Upper lobe of right lung (tissue), 1 donor: ENCODE measurements at regions not wholly inside any gene's neighbourhood (a gene's known extent, or its start where the extent isn't known, plus 50 kb on each side); places are given as distances from the start of the nearest gene placed in this dataset.

Experiments
- ATAC-seq: fragments of 200-7000 bp; cut with Tn5 transposase; one replicate; pipeline ENCODE4 v1.9.1; 2020; ENCODE audit warnings: mild to moderate bottlenecking, moderate library complexity
- DNase-seq: peaks from one replicate; pipeline ENCODE4 v3.0.0-alpha.2; 2020
- H3K27ac ChIP-seq: fragments of 200-600 bp; one replicate; pipeline ENCODE4 v1.8.0; 2022
- H3K27me3 ChIP-seq: fragments of 200-600 bp; one replicate; pipeline ENCODE4 v1.8.0; 2022; ENCODE audit warnings: mild to moderate bottlenecking
- H3K36me3 ChIP-seq: fragments of 200-600 bp; one replicate; pipeline ENCODE4 v1.8.0; 2022
- H3K4me1 ChIP-seq: fragments of 200-600 bp; one replicate; pipeline ENCODE4 v1.8.0; 2022
- H3K4me3 ChIP-seq: fragments of 200-600 bp; one replicate; pipeline ENCODE4 v1.8.0; 2022; ENCODE audit warnings: mild to moderate bottlenecking
- H3K9me3 ChIP-seq: fragments of 200-600 bp; one replicate; pipeline ENCODE4 v1.8.0; 2022
- CTCF ChIP-seq: fragments of 200-600 bp; IDR thresholded peaks from one replicate; pipeline ENCODE4 v1.8.0; 2022; ENCODE audit warnings: antibody characterized with exemption
- intact Hi-C: fragments of 100-400 bp; cut with DNase I; formaldehyde crosslinking; loops from one replicate; pipeline ENCODE4 v1.11.0; 2022
- donor health status: DM: no; HTN: yes; CAD: no; lungs with severe emphysema.

GRCh38 chr3:157816896-157817295 lies 289.3 kb downstream of the SHOX2 start:
- H3K4me1 ChIP-seq: no peaks in the 10 kb centered on the region
- H3K27ac ChIP-seq: no peak overlapping the region
- intact Hi-C loops: no loop called here
- no peaks in the 10 kb centered on the region for H3K9me3 ChIP-seq
- ATAC-seq (no peak), DNase-seq (no peak)
- H3K4me3 ChIP-seq: no peak overlapping the region
- TF ChIP-seq CTCF: no peak
- no peaks in the 10 kb centered on the region for H3K36me3 ChIP-seq
- no peaks in the 10 kb centered on the region for H3K27me3 ChIP-seq

- no peak for TF ChIP-seq CTCF
- no peaks in the 10 kb centered on the region for H3K36me3 ChIP-seq
- no peaks in the 10 kb centered on the region for H3K27me3 ChIP-seq
- no peaks in the 10 kb centered on the region for H3K9me3 ChIP-seq
- no peak overlapping the region for H3K4me3 ChIP-seq
- DNase-seq: no peak
- intact Hi-C loops: no loop called here
- H3K4me1 ChIP-seq: no peaks in the 10 kb centered on the region
- H3K27ac ChIP-seq: no peak overlapping the region
- no peak for ATAC-seq
Observed at GRCh38 chr3:157816296-157816695, 289.9 kb downstream of the SHOX2 start.

- DNase-seq: no peak
Observed at GRCh38 chr3:157815739-157816138, 290.5 kb downstream of the SHOX2 start.

GRCh38 chr3:157810924-157811718 lies 295.1 kb downstream of the SHOX2 start:
- intact Hi-C loops: no loop called here
- Histone ChIP-seq H3K27ac (no peak overlapping the region), H3K4me1 (no peaks in the 10 kb centered on the region), H3K9me3 (no peaks in the 10 kb centered on the region), H3K4me3 (no peak overlapping the region), H3K36me3 (no peaks in the 10 kb centered on the region), H3K27me3 (no peaks in the 10 kb centered on the region)
- no peak for TF ChIP-seq CTCF
- DNase-seq (no peak), ATAC-seq (no peak)

More at GRCh38 chr3:157815739-157816138, 290.5 kb downstream of the SHOX2 start:
- Histone ChIP-seq H3K4me3 (no peak overlapping the region), H3K36me3 (no peaks in the 10 kb centered on the region), H3K27me3 (no peaks in the 10 kb centered on the region), H3K4me1 (no peaks in the 10 kb centered on the region), H3K27ac (no peak overlapping the region), H3K9me3 (no peaks in the 10 kb centered on the region)
- intact Hi-C loops: no loop called here
- no peak for ATAC-seq
- no peak for TF ChIP-seq CTCF

- intact Hi-C loops: no loop called here
- H3K4me1 ChIP-seq: no peaks in the 10 kb centered on the region
- no peaks in the 10 kb centered on the region for H3K36me3 ChIP-seq
- TF ChIP-seq CTCF: no peak
- H3K9me3 ChIP-seq: no peaks in the 10 kb centered on the region
- H3K4me3 ChIP-seq: no peak overlapping the region
- DNase-seq: no peak
- no peak for ATAC-seq
- no peak overlapping the region for H3K27ac ChIP-seq
- H3K27me3 ChIP-seq: no peaks in the 10 kb centered on the region
Observed at GRCh38 chr3:157807280-157807679, 298.9 kb downstream of the SHOX2 start.
